ENCODE measurements at regions not wholly inside any gene's neighbourhood (a gene's known extent, or its start where the extent isn't known, plus 50 kb on each side); places are given as distances from the start of the nearest gene placed in this dataset.

DNA sequence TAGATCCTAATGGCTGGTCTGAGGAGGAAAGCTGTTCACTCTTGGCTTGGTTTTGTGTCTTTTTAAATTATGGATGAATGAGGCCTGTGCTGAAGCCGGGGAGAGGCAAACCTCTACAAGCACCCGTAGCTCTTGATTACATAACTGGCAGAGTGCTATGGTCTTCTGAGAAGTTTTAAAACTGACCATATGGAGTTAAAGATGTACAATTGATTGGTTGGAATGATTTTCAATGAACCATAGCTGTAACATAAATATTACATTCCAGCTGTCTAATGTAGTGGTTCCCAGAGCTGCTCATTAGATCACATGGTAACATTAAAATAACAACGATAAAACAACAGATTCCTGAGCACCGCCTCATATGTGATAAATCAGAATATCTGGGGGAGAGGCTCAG is 71.1 kb upstream of the MAP4K3 start:
- no peaks in the 10 kb centered on the region for H3K79me2 ChIP-seq (ENCODE audit: low read depth)
- no peak for TF ChIP-seq EZH2 (IDR thresholded peaks at IDR 0.05; ENCODE audit: low read depth)
- no peak for TF ChIP-seq CTCF (conservative IDR thresholded peaks at IDR 0.05)
- no peak overlapping the region for H3K4me3 ChIP-seq
- no TSS peak for BruUV-seq (replicated peaks)
- H3F3A ChIP-seq (ENCODE audit: insufficient read depth, low read depth) = no peaks in the 10 kb centered on the region
- no peaks in the 10 kb centered on the region for H3K9me3 ChIP-seq (ENCODE audit: insufficient read depth, low read depth)
- ChIA-PET CTCF (no interaction called here), POLR2A (ENCODE audit: unreplicated experiment) (no interaction called here)
- no peaks in the 10 kb centered on the region for H3K36me3 ChIP-seq (ENCODE audit: low read depth)
- peaks cover 21% of the 10 kb centered on the region; the same call in 1 of the 2 replicates for H3K4me1 ChIP-seq (replicated peaks; ENCODE audit: insufficient read depth)
- H3K9me2 ChIP-seq (ENCODE audit: insufficient read depth) = no peaks in the 10 kb centered on the region
- no peak for DNase-seq
- H3K27ac ChIP-seq = no peak overlapping the region
- H3K27me3 ChIP-seq (ENCODE audit: insufficient read depth, low read depth) = no peaks in the 10 kb centered on the region
- no peak overlapping the region for H2AFZ ChIP-seq
- no peak overlapping the region for H3K4me2 ChIP-seq
- intact Hi-C loops (cut with micrococcal nuclease; ENCODE audit: unreplicated experiment) = no loop called here
- no peaks in the 10 kb centered on the region for H4K20me1 ChIP-seq (ENCODE audit: insufficient read depth)

DNA sequence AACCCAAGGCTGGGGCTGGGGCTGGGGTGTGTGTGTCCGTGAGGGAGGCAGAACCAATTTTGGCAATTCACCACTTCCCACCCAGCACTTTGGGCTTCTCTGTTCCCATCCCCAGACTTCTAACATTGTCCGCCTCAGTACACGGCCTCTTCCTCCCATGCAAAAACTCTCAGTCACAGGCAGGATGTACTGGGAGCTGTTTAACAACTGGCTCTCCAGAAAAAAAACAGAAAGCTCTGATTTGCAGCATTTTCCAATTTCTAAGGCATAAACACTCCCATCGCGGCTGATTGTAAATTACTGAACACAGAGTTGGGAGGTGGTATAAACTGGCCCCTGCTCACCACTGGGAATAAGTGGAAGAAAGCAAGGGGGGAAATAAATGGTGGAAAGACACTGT is 73.1 kb upstream of the MAP4K3 start:
- no TSS peak for BruUV-seq (replicated peaks)
- no peak for TF ChIP-seq EZH2 (IDR thresholded peaks at IDR 0.05; ENCODE audit: low read depth)
- TF ChIP-seq CTCF (conservative IDR thresholded peaks at IDR 0.05) = no peak
- DNase-seq = no peak
- Histone ChIP-seq H3K4me3 (no peak overlapping the region), H3K27ac (no peak overlapping the region), H3K4me2 (no peak overlapping the region), H3K27me3 (ENCODE audit: insufficient read depth, low read depth) (no peaks in the 10 kb centered on the region), H3K4me1 (replicated peaks; ENCODE audit: insufficient read depth) (peaks cover 14% of the 10 kb centered on the region; the same call in 1 of the 2 replicates), H4K20me1 (ENCODE audit: insufficient read depth) (no peaks in the 10 kb centered on the region), H2AFZ (no peak overlapping the region), H3K9me2 (ENCODE audit: insufficient read depth) (no peaks in the 10 kb centered on the region), H3K36me3 (ENCODE audit: low read depth) (no peaks in the 10 kb centered on the region), H3K79me2 (ENCODE audit: low read depth) (no peaks in the 10 kb centered on the region), H3K9me3 (ENCODE audit: insufficient read depth, low read depth) (no peaks in the 10 kb centered on the region), H3F3A (ENCODE audit: insufficient read depth, low read depth) (no peaks in the 10 kb centered on the region)
- intact Hi-C loops (cut with micrococcal nuclease; ENCODE audit: unreplicated experiment) = no loop called here
- POLR2A ChIA-PET (ENCODE audit: unreplicated experiment) = no interaction called here
- CTCF ChIA-PET = no interaction called here

GRCh38 chr2:39511219-39511604 is 74.1 kb upstream of the MAP4K3 start:
- H3F3A ChIP-seq (ENCODE audit: insufficient read depth, low read depth) = no peaks in the 10 kb centered on the region
- no peaks in the 10 kb centered on the region for H3K36me3 ChIP-seq (ENCODE audit: low read depth)
- no peak overlapping the region for H3K4me2 ChIP-seq
- H3K79me2 ChIP-seq (ENCODE audit: low read depth) = no peaks in the 10 kb centered on the region
- H3K27me3 ChIP-seq (ENCODE audit: insufficient read depth, low read depth) = no peaks in the 10 kb centered on the region
- H3K9me2 ChIP-seq (ENCODE audit: insufficient read depth) = no peaks in the 10 kb centered on the region
- H3K4me3 ChIP-seq = no peak overlapping the region
- H3K9me3 ChIP-seq (ENCODE audit: insufficient read depth, low read depth) = no peaks in the 10 kb centered on the region
- TF ChIP-seq EZH2 (IDR thresholded peaks at IDR 0.05; ENCODE audit: low read depth) (no peak), CTCF (conservative IDR thresholded peaks at IDR 0.05) (no peak)
- POLR2A ChIA-PET (ENCODE audit: unreplicated experiment) = no interaction called here
- intact Hi-C loops (cut with micrococcal nuclease; ENCODE audit: unreplicated experiment) = no loop called here
- no TSS peak for BruUV-seq (replicated peaks)
- DNase-seq = no peak
- peaks cover 14% of the 10 kb centered on the region; the same call in 1 of the 2 replicates for H3K4me1 ChIP-seq (replicated peaks; ENCODE audit: insufficient read depth)
- H2AFZ ChIP-seq = no peak overlapping the region
- no peak overlapping the region for H3K27ac ChIP-seq
- CTCF ChIA-PET = no interaction called here
- no peaks in the 10 kb centered on the region for H4K20me1 ChIP-seq (ENCODE audit: insufficient read depth)
